Erythroblast (primary cell): ENCODE measurements at regions not wholly inside any gene's neighbourhood (a gene's known extent, or its start where the extent isn't known, plus 50 kb on each side); places are given as distances from the start of the nearest gene placed in this dataset.

Experiments used
- GATA1 ChIP-seq: IDR thresholded peaks from 2 replicates; pipeline ENCODE4 v1.6.1; 2011; ENCODE audit warnings: low read depth, mild to moderate bottlenecking, control low read depth, low read length, moderate library complexity
- POLR2A ChIP-seq: IDR thresholded peaks from 2 replicates; pipeline ENCODE4 v1.6.1; 2011; ENCODE audit warnings: mild to moderate bottlenecking, low read length

DNA sequence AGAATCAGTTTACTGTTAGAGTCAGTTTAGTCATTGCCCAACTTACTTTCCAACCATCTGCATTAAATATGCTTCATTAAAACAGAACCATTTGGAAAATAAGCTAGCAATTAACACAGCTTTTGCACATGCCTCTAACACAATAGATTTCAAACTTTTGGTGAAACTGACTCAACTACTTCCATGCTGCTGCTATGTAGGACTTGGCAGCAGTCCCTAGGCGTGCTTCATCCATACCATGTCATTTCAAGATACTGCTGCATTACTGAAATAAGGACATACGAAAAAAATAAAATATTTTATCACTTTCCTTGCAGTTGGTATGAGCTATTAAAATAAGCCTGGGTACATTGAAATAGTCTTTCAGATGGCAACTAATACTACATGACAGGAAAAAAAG is 65.5 kb upstream of the SOX6 start:
- TF ChIP-seq POLR2A (no peak), GATA1 (no peak)
